Spleen (tissue), 7 donors: ENCODE measurements at regions not wholly inside any gene's neighbourhood (a gene's known extent, or its start where the extent isn't known, plus 50 kb on each side); places are given as distances from the start of the nearest gene placed in this dataset.

Experiments
- CTCF ChIP-seq, 11 experiments: fragments of 200-600 bp in 7 of 11; fragments of 450-650 bp in 4 of 11; sonication (generic) in 4 of 11; IDR thresholded peaks in 8 of 11; conservative IDR thresholded peaks in 3 of 11; 1 replicate in 7 of 11; 2 replicates in 4 of 11; pipeline versions ENCODE4 v1.4.0 to v1.8.0; 2016 to 2021; ENCODE audit warnings: antibody characterized with exemption in 11 of 11, inconsistent platforms in 4 of 11, mild to moderate bottlenecking in 1 of 11
- POLR2A ChIP-seq, 3 donors: fragments of 450-650 bp; IDR thresholded peaks; one replicate each; pipeline ENCODE4 v1.5.1; 2017; ENCODE audit warnings: antibody characterized with exemption in 3 of 3, mild to moderate bottlenecking in 1 of 3
- donor health status: DM: no; HTN: no; CAD: no; lungs with moderate emphysema.
- donor health status: DM: no; HTN: no; CAD: no.
- donor health status: DM: no; HTN: no; CAD: no.

- TF ChIP-seq CTCF (IDR thresholded peaks at IDR 0.05 in 8 of 11, conservative IDR thresholded peaks at IDR 0.05 in 3 of 11) (no peak), POLR2A (IDR thresholded peaks at IDR 0.05) (no peak)
Measured at GRCh38 chr11:23280088-23280487, 419.8 kb upstream of the CCDC179 start.
